ENCODE measurements at regions not wholly inside any gene's neighbourhood (a gene's known extent, or its start where the extent isn't known, plus 50 kb on each side); places are given as distances from the start of the nearest gene placed in this dataset.

GRCh38 chr12:30263434-30263833 is 432.2 kb downstream of the IPO8 start:
- Histone ChIP-seq H3K4me2 (replicated peaks; ENCODE audit: low read depth, low read length, poor library complexity, severe bottlenecking) (no peak overlapping the region), H2AFZ (ENCODE audit: insufficient read depth, low read depth, low read length, poor library complexity, severe bottlenecking) (no peak overlapping the region), H3K9ac (ENCODE audit: low read length) (no peak overlapping the region), H3K27me3 (replicated peaks in 1 of 4; ENCODE audit: control extremely low read depth in 1 of 4, control insufficient read depth in 3 of 4, insufficient read depth in 4 of 4, low read length in 3 of 4) (no peaks in the 10 kb centered on the region), H3K9me3 (ENCODE audit: control extremely low read depth in 1 of 3, control insufficient read depth in 2 of 3, insufficient read depth in 1 of 3, low read length in 2 of 3) (peaks cover 0 to 5% (median 0%) of the 10 kb centered on the region in 3 donors), H4K20me1 (ENCODE audit: control insufficient read depth, insufficient read depth, low read length, poor library complexity, severe bottlenecking) (no peaks in the 10 kb centered on the region), H3K36me3 (replicated peaks in 1 of 2; ENCODE audit: control extremely low read depth in 1 of 2, control insufficient read depth in 1 of 2, extremely low read depth in 1 of 2, insufficient read depth in 2 of 2, low read length in 1 of 2) (no peaks in the 10 kb centered on the region), H3K4me3 (ENCODE audit: control extremely low read depth in 1 of 5, extremely low read depth in 1 of 5, insufficient read depth in 1 of 5, low read depth in 2 of 5, low read length in 4 of 5) (no peak overlapping the region), H3K27ac (ENCODE audit: low read length in 2 of 2) (no peak overlapping the region), H3K4me1 (ENCODE audit: control insufficient read depth in 2 of 2, insufficient read depth in 2 of 2, low read length in 2 of 2) (no peaks in the 10 kb centered on the region), H3K79me2 (ENCODE audit: control insufficient read depth, insufficient read depth, low read length) (no peaks in the 10 kb centered on the region)
- Mint-ChIP-seq H3K4me1 (no peaks in the 10 kb centered on the region), H3K27me3 (no peaks in the 10 kb centered on the region), H3K27ac (no peak overlapping the region), H3K9me3 (ENCODE audit: insufficient read depth) (no peaks in the 10 kb centered on the region), H3K4me3 (no peak overlapping the region)
- no peak for ATAC-seq (ENCODE audit: low read depth)
- intact Hi-C loops (cut with micrococcal nuclease) = no loop called here
- CTCF ChIA-PET = no interaction called here
- POLR2A ChIA-PET = no interaction called here
- TF ChIP-seq CTCF (IDR thresholded peaks at IDR 0.05) = no peak
- no peak for TF ChIP-seq EZH2 (IDR thresholded peaks at IDR 0.05; ENCODE audit: borderline replicate concordance, insufficient read depth, low read depth, low read length, poor library complexity, severe bottlenecking)
- DNase-seq = no peak
- 63% methylated on average over 2 of the region's 2 CpGs for WGBS (ENCODE audit: insufficient coverage)

GRCh38 chr12:30257618-30258017 is 438.1 kb downstream of the IPO8 start:
- H4K20me1 ChIP-seq (ENCODE audit: control insufficient read depth, insufficient read depth, low read length, poor library complexity, severe bottlenecking) = no peaks in the 10 kb centered on the region
- WGBS (ENCODE audit: insufficient coverage) = no CpG with 5 or more reads among the region's 1 CpG
- DNase-seq (no peak), ATAC-seq (ENCODE audit: low read depth) (no peak)
- H3K36me3 ChIP-seq (replicated peaks in 1 of 2; ENCODE audit: control extremely low read depth in 1 of 2, control insufficient read depth in 1 of 2, extremely low read depth in 1 of 2, insufficient read depth in 2 of 2, low read length in 1 of 2) = no peaks in the 10 kb centered on the region
- intact Hi-C loops (cut with micrococcal nuclease) = no loop called here
- ChIA-PET POLR2A (no interaction called here), CTCF (no interaction called here)
- no peak overlapping the region for H3K27ac ChIP-seq (ENCODE audit: low read length in 2 of 2)
- Mint-ChIP-seq H3K4me3 (no peak overlapping the region), H3K27ac (no peak overlapping the region), H3K4me1 (no peaks in the 10 kb centered on the region), H3K27me3 (no peaks in the 10 kb centered on the region), H3K9me3 (ENCODE audit: insufficient read depth) (peaks cover 2% of the 10 kb centered on the region)
- peaks cover 0 to 2% (median 0%) of the 10 kb centered on the region in 3 donors for H3K9me3 ChIP-seq (ENCODE audit: control extremely low read depth in 1 of 3, control insufficient read depth in 2 of 3, insufficient read depth in 1 of 3, low read length in 2 of 3)
- H3K4me2 ChIP-seq (replicated peaks; ENCODE audit: low read depth, low read length, poor library complexity, severe bottlenecking) = no peak overlapping the region
- H3K79me2 ChIP-seq (ENCODE audit: control insufficient read depth, insufficient read depth, low read length) = no peaks in the 10 kb centered on the region
- H3K4me1 ChIP-seq (ENCODE audit: control insufficient read depth in 2 of 2, insufficient read depth in 2 of 2, low read length in 2 of 2) = no peaks in the 10 kb centered on the region
- TF ChIP-seq EZH2 (IDR thresholded peaks at IDR 0.05; ENCODE audit: borderline replicate concordance, insufficient read depth, low read depth, low read length, poor library complexity, severe bottlenecking) = no peak
- no peak for TF ChIP-seq CTCF (IDR thresholded peaks at IDR 0.05)
- no peaks in the 10 kb centered on the region for H3K27me3 ChIP-seq (replicated peaks in 1 of 4; ENCODE audit: control extremely low read depth in 1 of 4, control insufficient read depth in 3 of 4, insufficient read depth in 4 of 4, low read length in 3 of 4)
- H3K9ac ChIP-seq (ENCODE audit: low read length) = no peak overlapping the region
- H3K4me3 ChIP-seq (ENCODE audit: control extremely low read depth in 1 of 5, extremely low read depth in 1 of 5, insufficient read depth in 1 of 5, low read depth in 2 of 5, low read length in 4 of 5) = no peak overlapping the region
- H2AFZ ChIP-seq (ENCODE audit: insufficient read depth, low read depth, low read length, poor library complexity, severe bottlenecking) = no peak overlapping the region
